Fibroblast of skin of right biceps (primary cell): ENCODE measurements at regions not wholly inside any gene's neighbourhood (a gene's known extent, or its start where the extent isn't known, plus 50 kb on each side); places are given as distances from the start of the nearest gene placed in this dataset.

Experiments
- DNase-seq: peaks from one replicate; pipeline ENCODE4 v3.0.0-alpha.2; 2013

GRCh38 chr21:27649762-27650161 is 682.9 kb upstream of the ADAMTS5 start:
- DNase-seq: peak; percentile 36

DNA sequence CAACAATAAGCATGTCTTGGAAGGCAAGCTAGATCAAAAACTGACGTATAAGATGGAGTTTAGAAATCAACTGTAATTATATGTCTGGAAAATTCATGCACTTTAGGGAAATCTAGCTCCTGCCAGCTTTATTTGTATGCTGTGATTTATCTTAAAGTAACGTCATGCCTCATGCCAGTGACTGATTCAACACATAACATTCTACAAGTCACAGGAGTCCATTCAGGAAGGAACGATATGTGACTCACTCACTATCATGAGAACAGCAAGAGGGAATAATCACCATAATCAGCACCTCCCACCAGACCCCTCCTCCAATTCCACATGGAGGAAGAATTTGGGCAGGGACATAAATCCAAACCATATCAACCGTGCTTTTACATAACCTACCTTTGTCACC is 682.4 kb upstream of the ADAMTS5 start:
- DNase-seq: peak; percentile 95

GRCh38 chr21:27648560-27648959 is 681.7 kb upstream of the ADAMTS5 start:
- DNase-seq: peak; percentile 91

GRCh38 chr21:27647921-27648320 is 681.0 kb upstream of the ADAMTS5 start:
- peak; percentile 15 for DNase-seq

- no peak for DNase-seq
These were observed 680.5 kb upstream of the ADAMTS5 start for GRCh38 chr21:27647401-27647800.

- no peak for DNase-seq
These were observed 679.8 kb upstream of the ADAMTS5 start for GRCh38 chr21:27646691-27647090.

- DNase-seq: no peak
These were observed 679.2 kb upstream of the ADAMTS5 start for GRCh38 chr21:27646056-27646455.

GRCh38 chr21:27645285-27645684 is 678.4 kb upstream of the ADAMTS5 start:
- DNase-seq: peak; percentile 28

GRCh38 chr21:27643326-27643725 is 676.4 kb upstream of the ADAMTS5 start:
- DNase-seq: no peak

DNA sequence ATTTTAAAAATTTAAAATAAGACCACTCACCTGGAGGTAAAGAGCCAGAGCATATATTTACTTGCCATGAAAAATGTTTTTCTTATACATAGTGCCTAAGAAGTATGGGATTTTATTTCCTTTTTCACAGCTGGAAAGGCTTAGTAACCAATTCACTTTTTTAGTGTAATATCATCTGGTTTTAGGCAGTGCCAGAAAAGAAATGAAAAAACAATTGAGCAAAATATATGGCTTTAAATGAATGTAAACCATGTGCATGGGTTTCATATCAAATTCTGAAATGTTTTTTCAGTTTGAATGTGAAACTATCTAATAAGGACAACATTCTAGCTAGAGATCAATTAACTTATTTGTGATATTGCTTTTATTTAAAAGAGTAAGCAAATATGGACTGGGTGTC is 672.4 kb upstream of the ADAMTS5 start:
- no peak for DNase-seq

DNA sequence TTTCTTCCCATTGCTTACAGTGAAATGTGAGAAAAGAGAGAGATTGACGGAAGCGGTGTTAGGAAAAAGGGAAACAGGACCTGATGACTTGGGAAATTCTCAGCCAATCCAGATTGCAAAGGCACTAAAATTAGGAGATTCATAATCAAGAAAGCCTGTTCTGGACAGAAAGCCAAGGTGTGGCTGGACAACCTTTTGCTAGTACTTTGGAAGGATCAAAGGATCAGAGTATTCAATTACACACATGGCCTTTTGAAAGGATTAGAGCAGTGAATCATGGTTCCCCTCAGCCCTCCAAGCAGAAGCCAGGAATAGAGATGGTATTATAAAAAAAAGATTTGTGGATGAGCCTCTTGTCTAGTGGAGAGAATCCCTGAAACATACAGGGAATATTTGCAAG is 669.8 kb upstream of the ADAMTS5 start:
- DNase-seq: no peak

GRCh38 chr21:27633631-27634030 is 666.7 kb upstream of the ADAMTS5 start:
- DNase-seq: no peak

DNA sequence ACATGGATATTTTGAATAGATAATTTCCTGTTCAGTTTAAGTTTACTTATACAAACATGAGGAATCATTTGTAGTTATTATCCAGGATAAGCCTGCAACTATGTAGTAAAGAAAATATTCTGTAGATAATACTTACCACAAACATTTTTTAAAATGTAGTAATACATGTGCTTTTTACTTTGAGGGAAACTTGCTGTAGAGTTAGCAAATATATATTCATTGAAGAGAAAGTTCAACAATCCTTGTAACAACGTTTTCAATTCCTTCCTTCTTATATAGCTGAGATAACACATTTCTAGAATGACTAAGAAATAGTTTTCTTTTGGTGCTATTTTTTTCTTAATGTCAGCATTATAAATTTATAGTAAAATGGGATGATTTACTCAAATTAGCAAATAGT is 664.6 kb upstream of the ADAMTS5 start:
- peak; percentile 70 for DNase-seq

DNA sequence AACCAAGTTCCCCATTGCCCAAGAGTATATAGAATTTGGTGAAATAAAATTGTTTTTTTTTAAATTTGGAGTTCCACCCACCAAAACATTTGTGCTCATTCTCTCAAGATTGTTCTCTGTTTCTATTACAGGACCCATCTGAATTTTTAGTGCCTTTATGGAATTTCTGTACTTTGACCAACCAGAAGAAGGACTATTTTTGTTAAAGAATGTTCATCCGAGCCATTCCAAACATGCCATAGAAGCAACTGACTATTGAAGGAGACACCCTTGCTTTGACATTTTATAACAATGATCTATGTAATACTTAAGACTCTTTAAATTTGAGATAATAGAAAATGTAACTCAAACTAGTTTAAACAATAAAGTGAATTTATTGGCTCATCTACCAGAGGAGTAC is 655.7 kb upstream of the ADAMTS5 start:
- peak; percentile 5 for DNase-seq

DNA sequence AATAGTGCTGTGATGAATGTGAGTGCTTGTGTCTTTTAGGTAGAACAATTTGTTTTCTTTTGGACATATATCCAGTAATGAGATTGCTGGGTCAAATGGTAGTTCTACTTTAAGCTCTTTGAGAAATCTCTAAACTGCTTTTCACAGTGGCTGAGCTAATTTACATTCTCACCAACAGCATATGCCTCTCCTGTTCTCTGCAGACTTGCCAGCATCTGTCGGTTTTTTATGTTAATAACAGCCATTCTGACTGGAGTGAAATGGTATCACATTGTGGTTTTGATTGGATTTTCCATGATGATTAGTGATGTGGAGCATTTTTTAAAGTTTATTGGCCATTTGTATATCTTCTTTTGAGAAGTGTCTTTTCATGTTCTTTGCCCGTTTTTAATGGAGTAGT is 647.3 kb upstream of the ADAMTS5 start:
- DNase-seq: no peak

- no peak for DNase-seq
These were observed 639.5 kb upstream of the ADAMTS5 start for GRCh38 chr21:27606422-27606821.

DNA sequence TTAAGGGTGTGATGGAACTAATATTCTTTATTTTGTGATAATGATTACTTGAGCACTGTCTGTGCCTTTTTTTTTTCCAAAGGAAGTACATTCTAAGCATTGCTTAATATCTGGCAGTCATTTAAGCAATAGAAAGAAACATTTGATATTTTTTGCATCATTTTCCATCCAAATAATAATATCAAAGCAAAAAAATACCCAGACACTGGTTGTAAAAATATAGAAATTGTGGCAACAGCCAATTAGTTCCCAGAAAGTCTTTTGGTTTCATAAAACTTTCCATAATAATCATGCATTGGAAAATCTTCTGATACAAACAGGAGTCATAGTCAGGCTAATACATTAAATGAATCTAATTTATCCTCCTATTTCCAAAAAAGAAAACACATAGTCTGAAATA is 629.3 kb upstream of the ADAMTS5 start:
- DNase-seq: no peak

GRCh38 chr21:27595716-27596115 is 628.8 kb upstream of the ADAMTS5 start:
- DNase-seq: no peak

GRCh38 chr21:27590271-27590670 is 623.4 kb upstream of the ADAMTS5 start:
- peak; percentile 87 for DNase-seq

DNA sequence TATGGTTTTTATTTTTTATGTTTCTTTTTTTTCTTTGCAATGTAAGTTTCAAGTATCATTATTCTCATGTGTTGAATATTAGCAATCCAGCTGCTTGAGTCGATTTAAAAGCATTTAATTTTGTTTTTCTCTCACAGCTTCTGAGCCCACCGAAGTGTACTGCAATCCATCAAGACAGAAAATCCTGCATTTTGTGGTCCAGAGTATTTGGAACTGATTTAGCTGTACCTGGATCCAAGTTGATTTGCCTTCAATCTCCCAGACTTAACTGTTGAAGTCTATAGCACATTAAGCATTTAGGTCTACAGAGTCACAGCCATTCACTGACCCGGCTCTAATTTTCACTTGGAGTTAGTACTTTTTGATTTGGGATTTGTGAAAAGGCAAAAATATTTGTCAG is 622.9 kb upstream of the ADAMTS5 start:
- no peak for DNase-seq

- peak; percentile 70 for DNase-seq
These were observed 620.1 kb upstream of the ADAMTS5 start for GRCh38 chr21:27586986-27587385.

DNA sequence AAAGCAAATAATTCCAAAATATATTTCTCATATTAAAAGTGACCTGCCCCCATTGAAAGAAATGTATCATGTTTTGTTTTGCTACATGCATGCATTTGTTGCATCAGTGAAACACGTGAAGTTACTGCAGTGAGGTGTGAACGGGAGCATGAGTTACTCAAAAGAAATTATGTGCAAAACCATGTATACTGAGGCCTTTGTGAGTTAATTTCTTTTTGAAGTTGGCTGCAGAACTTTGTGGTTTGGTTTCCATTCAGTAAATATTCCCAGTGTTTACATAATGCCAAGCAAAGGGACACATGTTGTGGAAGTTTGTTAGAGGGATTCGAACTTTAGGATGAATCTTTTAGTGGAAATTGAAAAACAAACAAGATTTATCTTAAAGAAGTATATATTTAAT is 619.4 kb upstream of the ADAMTS5 start:
- no peak for DNase-seq

GRCh38 chr21:27584256-27584655 is 617.4 kb upstream of the ADAMTS5 start:
- no peak for DNase-seq

DNA sequence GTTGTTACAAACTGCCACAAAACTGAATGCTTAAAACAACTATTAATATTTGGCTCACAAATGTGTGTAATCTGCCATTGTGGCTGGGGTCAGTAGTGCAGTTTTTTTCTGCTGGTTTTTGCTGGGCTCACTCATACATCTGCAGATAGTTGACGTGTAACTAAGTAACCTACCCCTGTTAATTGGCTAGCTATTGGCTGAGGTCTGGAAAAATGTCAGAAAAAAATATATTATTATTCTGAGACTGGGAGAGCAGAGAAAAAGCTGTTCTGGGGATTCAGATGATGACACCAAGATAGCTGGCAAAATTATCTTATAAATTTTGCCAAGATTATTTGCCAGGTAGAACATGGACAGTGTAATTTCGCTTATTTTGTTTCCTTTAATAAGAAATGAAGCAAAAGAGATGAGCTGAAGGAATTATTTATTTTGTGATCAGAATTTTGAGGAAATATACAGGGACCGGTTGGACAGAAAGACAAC is 616.1 kb upstream of the ADAMTS5 start:
- peak; percentile 50 for DNase-seq

GRCh38 chr21:27582246-27582947 is 615.5 kb upstream of the ADAMTS5 start:
- peak; percentile 65 for DNase-seq
